ENCODE measurements at regions not wholly inside any gene's neighbourhood (a gene's known extent, or its start where the extent isn't known, plus 50 kb on each side); places are given as distances from the start of the nearest gene placed in this dataset.
A peak's percentile ranks its signal among the peaks of the same experiment; 100 is the strongest.

DNA sequence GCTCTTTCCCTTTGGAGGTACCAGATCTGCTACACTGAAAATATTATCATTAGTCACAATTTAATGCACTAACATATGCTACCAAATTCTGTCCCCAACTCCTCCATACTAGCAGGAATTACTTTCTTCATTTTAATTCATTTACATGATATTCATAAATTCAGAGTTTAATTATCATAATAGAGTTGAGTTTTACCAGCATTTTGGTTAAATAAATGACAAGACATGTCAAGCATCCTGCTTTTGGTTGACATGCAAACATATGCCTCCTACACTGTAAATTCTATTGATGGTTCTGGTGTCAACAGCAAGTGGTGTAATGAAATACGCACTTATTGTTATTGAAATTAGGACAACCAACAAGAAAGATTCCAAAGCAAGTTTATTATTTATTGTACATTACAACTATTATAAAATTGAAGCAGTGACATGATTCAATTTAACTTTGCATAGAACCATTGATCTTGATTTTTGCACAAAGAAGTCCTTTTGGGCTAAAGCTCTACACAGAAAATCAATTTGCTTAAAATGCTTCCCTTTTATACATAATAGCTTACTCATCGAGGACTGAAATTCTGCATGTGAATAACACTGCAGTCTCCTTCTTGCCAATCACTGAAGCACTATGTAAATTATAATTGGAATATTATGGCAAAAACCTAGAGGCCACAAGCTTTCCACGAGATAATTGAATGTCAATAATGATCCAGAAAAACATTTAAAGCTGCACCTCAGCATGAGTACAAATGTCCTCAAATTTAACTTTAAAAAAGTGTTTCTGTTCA, 728.6 kb upstream of the ADGRL2 start:
- no peak for TF ChIP-seq CTCF (IDR thresholded peaks at IDR 0.05; ENCODE audit: poor library complexity, severe bottlenecking)
- TF ChIP-seq POLR2AphosphoS5 (IDR thresholded peaks at IDR 0.05), result no peak
- no peak for TF ChIP-seq EZH2 (IDR thresholded peaks at IDR 0.05; ENCODE audit: borderline replicate concordance, insufficient read depth, low read length, poor library complexity, severe bottlenecking)
- TF ChIP-seq EP300 (conservative IDR thresholded peaks at IDR 0.05; ENCODE audit: poor library complexity, severe bottlenecking), result peak; percentile 72
- no peak for TF ChIP-seq RAD21 (conservative IDR thresholded peaks at IDR 0.05)
- TF ChIP-seq MXI1 (conservative IDR thresholded peaks at IDR 0.05; ENCODE audit: poor library complexity, severe bottlenecking), result no peak

Measured in neural cell (in vitro differentiated cells).